TTC549 (cell line): ENCODE measurements at regions not wholly inside any gene's neighbourhood (a gene's known extent, or its start where the extent isn't known, plus 50 kb on each side); places are given as distances from the start of the nearest gene placed in this dataset.

ENCODE experiments used
- FAIRE-seq: peaks from 2 replicates; lab custom pipeline; 2012; peaks lifted over from hg19 to GRCh38; lab: Jason Lieb, UNC

DNA sequence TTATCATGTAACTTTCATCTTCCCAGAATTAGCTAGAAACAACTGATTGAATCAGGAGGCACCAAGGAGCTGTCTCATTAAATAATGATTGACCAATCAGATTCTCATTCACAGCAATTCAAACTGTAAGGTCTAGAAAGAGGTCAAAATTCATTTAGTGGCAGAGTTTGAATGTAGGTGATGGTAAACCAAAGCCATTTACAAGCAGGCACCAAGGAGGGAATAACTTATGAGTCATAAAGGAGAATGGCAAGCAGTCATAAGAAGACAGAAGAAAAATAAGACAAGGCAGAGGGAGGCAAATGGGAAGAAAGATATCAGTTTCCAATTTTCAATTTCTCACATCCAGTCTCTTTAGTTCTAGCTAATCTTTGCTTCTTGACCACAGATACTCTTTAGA lies 52.9 kb upstream of the DEFB112 start:
- FAIRE-seq: no peak

- FAIRE-seq: no peak
Measured at GRCh38 chr6:50110587-50110986, 60.9 kb upstream of the DEFB112 start.

DNA sequence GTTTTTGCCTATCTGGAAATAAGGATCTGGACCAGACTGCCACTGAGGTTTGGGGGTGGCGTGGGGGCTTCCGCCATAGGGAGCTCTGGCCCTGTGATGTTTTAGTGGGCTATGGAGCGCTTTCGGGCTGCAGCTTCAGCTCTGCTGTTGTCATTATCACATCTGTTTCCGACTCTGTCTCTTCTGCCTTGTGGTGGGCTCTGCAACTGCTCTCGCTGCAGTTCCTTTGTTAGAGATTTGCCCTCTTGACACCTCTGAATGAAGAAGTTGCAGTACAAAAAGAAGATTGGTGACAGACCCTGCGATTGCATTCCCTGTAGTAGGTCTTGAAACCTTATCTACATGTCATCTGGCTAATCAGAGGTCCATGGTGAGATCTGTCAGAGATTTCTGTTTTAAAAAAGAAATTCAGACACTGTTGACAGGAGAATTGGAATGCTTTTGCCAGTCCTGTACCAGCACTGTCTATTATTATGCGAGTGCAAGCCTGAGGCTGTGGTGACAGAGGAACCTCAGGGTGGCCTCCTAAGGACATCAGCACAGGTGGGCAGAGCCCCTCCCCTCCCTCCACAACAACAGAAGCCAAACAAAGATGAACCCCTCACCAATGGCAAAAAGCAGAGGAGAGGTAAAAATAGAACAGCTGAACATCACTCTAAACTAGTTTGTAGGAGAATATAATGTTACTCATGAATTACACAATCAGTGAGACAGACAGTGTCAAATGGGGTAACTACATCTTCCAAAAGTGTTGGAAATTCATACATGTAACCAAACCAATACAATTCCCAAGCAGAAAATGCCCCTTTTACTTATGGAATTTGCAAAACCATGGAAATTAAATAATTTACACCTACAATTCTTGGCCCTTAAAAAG lies 63.5 kb upstream of the DEFB112 start:
- FAIRE-seq: no peak

DNA sequence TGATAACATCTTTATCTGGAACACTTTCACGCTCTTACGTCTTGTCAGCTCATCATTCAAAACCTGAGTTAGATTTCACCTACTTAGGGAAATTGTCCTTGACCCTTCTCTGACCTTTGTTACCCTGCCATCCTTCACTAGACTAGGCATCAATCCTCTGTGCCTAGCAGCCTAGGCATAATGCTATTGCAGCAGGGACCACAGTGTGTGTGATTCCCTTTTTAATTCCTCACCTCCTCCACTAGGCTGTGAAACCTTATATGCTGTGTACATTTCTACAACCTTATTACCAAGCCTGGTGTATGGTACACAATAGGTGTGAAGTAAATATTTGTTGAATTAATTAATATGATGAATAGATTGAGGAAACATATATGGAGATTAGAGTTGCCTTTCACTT lies 66.7 kb upstream of the DEFB112 start:
- no peak for FAIRE-seq

GRCh38 chr6:50116797-50117542 lies 67.2 kb upstream of the DEFB112 start:
- no peak for FAIRE-seq

DNA sequence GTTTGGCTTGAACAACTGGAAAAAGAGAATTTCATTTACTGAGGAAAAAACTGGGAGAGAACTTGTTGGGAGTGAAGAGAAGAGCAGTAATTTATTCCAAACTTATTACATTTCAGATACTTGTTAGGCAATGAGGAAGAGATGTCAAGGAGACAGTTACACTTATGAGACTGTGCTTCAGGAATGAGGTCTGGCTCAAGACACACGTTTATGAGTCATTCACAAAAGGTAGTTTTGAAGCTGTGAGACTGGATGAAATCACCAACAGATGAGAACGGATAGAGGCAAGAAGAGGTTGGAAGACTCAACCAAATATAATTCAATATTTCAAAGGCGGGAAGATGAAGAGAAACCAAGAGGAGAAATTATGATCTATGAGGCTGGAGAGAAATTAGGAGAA lies 70.6 kb upstream of the DEFB112 start:
- no peak for FAIRE-seq

DNA sequence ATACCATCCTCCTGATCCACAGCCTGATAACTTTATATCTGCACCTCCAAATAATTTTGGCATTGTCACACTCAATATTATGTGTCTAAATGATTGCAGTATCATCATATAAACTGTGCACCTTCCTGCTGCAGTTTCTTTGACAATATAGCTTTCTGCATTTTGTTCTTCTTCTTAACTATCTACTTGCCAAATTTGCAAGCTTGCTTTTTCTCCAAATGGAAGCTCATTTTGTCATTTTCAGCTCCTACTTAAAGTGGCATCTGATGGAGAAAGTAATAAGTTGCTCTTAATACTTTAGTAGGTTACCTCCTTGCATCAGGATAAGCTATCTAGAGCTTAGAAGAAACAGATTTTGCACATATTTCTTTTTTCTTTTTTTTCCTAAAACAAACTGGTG lies 74.0 kb upstream of the DEFB112 start:
- FAIRE-seq: no peak

- no peak for FAIRE-seq
Measured at GRCh38 chr6:50124572-50124971, 74.8 kb upstream of the DEFB112 start.

DNA sequence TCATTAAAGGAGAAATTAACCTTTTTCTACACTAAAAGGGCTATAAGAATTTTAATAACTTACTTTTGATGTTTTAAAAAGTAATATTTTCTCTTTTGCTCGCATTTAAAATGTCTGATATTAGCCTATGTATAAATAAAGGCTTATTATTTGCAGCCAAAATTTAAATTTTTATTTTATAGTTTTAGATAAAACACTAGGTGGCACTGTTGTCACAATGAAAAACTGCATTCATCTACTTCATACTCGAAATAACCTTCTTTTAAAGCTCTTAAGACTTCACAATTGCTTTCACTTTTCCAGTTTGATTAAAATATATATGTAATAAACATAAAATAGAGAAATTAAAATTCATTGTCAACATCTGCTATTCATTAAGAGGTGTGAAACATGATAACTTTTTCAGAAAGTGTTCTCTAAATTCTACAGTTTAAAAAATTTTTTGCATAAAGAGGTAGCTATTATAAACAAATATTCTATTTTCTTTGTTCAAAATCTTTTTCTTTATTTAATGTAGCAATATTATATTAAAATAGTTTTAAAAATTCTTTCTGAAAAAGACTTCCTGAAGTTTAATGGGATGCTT lies 78.8 kb upstream of the DEFB112 start:
- peak; percentile 94 for FAIRE-seq

DNA sequence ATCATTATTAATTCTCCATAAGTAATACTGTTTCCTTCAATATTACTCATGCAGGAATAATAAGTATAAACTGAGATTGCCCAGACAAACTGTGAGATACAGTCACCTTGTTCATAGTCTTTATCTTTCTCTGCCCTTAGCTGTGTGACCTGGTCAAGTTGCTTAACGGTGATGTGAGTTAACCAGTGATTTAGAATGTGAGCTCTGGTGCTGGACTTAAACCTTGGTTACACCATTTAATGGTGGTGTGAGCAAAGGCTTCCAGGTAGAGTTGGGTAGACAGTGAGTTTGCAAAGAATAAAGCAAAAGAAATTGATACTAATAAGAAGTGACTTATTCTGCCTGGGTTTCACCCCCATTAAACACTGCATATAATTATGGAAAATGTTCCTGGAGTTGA lies 86.2 kb upstream of the DEFB112 start:
- no peak for FAIRE-seq

- no peak for FAIRE-seq
Measured at GRCh38 chr6:50141100-50141499, 91.4 kb upstream of the DEFB112 start.

- no peak for FAIRE-seq
Measured at GRCh38 chr6:50143011-50143719, 93.4 kb upstream of the DEFB112 start.

GRCh38 chr6:50145125-50145524 lies 95.4 kb upstream of the DEFB112 start:
- no peak for FAIRE-seq

DNA sequence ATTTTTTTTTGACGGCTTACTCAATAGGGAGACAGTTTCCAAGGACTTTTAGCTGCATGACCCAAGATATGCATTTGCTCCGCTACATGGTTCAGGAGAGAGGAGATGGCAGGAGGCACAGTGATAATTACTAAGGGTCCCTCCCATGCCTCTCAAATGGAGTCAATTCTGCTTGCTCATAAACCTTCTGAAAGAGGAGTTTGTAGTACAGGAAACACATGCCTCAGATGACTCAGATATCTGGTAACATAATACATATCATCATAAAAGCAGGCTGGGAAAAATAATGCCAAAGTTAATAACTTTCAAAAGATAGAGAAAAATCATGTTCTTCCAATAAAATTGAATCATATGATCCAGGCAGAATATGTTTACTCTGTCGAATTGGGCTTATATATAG lies 97.6 kb upstream of the DEFB112 start:
- no peak for FAIRE-seq

- FAIRE-seq: no peak
Measured at GRCh38 chr6:50180646-50181045, 130.9 kb upstream of the DEFB112 start.

DNA sequence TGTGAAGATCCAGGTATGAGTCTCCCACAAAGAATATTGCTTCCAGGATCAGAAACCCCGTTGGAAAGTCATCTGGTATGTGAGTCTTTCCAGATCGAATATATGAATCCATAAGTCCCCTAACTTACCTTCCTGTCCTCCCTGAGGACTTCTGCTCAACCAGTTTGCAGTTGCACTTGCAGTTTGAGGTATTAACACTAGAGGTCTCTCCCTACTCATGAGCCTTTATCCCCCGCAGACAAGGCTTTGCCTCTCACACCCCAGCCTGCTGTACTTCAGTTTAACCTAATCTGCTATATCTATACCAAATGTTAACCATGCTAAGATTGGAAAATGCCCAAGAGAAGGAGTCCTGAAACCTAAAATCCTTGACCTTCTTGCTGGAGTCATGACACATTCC lies 135.3 kb upstream of the DEFB112 start:
- FAIRE-seq: no peak

DNA sequence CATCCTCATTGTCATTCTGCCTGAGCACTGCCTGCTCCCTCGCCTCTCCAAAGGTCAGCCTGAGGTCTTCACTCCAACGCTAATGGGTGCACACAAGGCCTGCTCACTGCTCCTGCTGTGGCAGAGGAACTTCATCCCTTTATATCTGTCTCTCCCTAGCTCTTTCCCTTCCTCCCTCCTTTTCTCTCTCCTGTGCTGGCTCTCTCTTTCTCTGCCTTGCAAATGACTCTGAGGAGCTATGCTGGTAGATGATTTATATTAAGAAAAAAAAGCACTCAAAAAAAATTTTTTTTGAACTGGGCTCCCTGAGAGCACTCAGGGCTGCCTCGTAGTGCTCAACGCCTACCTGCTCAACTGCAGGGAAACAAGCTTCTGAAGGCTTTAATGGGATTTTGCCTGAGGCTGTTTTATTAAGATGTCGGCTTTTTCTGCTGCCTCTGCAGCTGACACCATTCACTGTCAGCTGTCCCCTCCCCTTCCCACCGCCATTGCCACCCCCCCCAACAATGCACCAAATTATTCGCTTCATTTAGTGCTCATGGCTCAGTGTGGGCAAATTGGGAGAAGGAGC lies 137.7 kb upstream of the DEFB112 start:
- no peak for FAIRE-seq

DNA sequence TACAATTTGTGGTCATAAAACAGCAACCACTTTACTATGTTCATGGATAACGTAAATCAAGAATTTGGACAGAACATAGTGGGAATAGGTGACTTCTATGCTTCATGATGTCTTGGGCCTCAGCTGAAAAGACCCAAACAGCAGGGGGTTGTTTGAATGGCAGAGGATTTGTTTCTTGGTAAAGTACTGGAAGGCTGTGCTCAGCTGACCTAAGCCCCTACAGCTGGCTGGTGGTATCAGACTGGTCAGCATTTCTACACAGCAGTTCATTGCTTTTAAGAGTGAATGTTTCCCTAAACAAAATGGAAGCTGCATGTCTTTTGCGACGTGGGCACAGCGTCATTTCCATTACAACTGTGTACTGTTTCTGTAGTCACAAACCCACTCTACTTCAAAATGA lies 148.5 kb upstream of the DEFB112 start:
- no peak for FAIRE-seq

GRCh38 chr6:50202766-50203165 lies 153.0 kb upstream of the DEFB112 start:
- no peak for FAIRE-seq

DNA sequence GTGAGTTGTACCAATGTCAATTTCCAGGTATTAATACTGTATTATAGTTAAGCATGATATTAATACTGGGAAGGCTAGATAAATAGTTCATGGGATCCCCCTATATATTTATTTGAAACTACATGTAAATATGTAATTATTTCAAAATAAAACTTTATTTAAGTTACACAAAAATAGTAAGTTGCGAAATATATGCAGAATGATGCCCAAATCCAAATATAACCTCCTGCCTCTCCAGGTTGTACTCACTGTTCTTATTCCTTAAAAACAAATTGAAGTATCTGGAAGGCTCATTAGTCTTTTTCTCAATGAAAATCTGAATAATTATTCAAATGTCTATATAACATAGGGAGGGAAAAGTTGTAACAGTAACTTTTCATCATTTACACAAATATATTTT lies 161.9 kb upstream of the DEFB112 start:
- FAIRE-seq: no peak

GRCh38 chr6:50213146-50213545 lies 163.4 kb upstream of the DEFB112 start:
- FAIRE-seq: no peak

GRCh38 chr6:50214937-50215336 lies 165.2 kb upstream of the DEFB112 start:
- FAIRE-seq: no peak
